SK-N-SH (cell line): ENCODE measurements at regions not wholly inside any gene's neighbourhood (a gene's known extent, or its start where the extent isn't known, plus 50 kb on each side); places are given as distances from the start of the nearest gene placed in this dataset.

Source experiments
- CTCF ChIA-PET: fragments of 300-600, 350-600 bp; formaldehyde crosslinking; extraction: SDS; loops from one replicate; lab custom pipeline; 2021; lab: Yijun Ruan, JAX
- POLR2A ChIA-PET: fragments of 350-600 bp; sonication (Branson Sonifier 250); formaldehyde crosslinking; extraction: SDS; loops from one replicate; lab custom pipeline; 2020; ENCODE audit warnings: antibody characterized with exemption, inconsistent platforms; lab: Yijun Ruan, JAX
- DNase-seq: peaks from one replicate; pipeline ENCODE4 v3.0.0; 2012
- H2AFZ ChIP-seq: fragments of 200-600 bp; sonication (generic); 2 replicates; pipeline ENCODE4 v1.8.1; 2016; ENCODE audit warnings: antibody characterized with exemption, mild to moderate bottlenecking, low read depth
- H3F3A ChIP-seq: fragments of 200-600 bp; sonication (generic); replicated peaks from 2 replicates; pipeline ENCODE3; 2016; ENCODE audit warnings: antibody characterized with exemption, mild to moderate bottlenecking; ENCODE audit not compliant: insufficient read depth
- H3K27ac ChIP-seq, 2 experiments: fragments of 200-500 bp in 1 of 2; fragments of 200-600 bp in 1 of 2; sonication (Bioruptor generic) in 1 of 2; sonication (generic), shearing (Covaris generic) in 1 of 2; 2 replicates each; pipeline versions ENCODE4 v1.5.1 to v1.6.1; 2014 to 2016; ENCODE audit warnings: low read depth in 2 of 2, inconsistent platforms in 1 of 2, low read length in 1 of 2, mild to moderate bottlenecking in 1 of 2, mixed read lengths in 1 of 2
- H3K27me3 ChIP-seq: fragments of 200-600 bp; sonication (generic), shearing (Covaris generic); 2 replicates; pipeline ENCODE4 v1.6.1; 2016; ENCODE audit warnings: mixed run types; ENCODE audit not compliant: insufficient read depth
- H3K36me3 ChIP-seq, 2 experiments: fragments of 200-500 bp in 1 of 2; fragments of 200-600 bp in 1 of 2; sonication (Bioruptor generic) in 1 of 2; sonication (generic) in 1 of 2; replicated peaks in 1 of 2; 2 replicates each; pipeline versions ENCODE3 to v1.5.1; 2014 to 2016; ENCODE audit warnings: low read length in 1 of 2, mild to moderate bottlenecking in 1 of 2; ENCODE audit not compliant: insufficient read depth in 2 of 2, control insufficient read depth in 1 of 2
- H3K4me1 ChIP-seq, 2 experiments: fragments of 200-500 bp in 1 of 2; fragments of 200-600 bp in 1 of 2; sonication (Bioruptor generic) in 1 of 2; sonication (generic), shearing (Covaris generic) in 1 of 2; 2 replicates each; pipeline versions ENCODE4 v1.5.1 to v1.6.1; 2014 to 2016; ENCODE audit warnings: low read depth in 1 of 2, low read length in 1 of 2, mixed run types in 1 of 2; ENCODE audit not compliant: insufficient read depth in 2 of 2, control insufficient read depth in 1 of 2
- H3K4me2 ChIP-seq: fragments of 200-600 bp; sonication (generic), shearing (Covaris generic); 2 replicates; pipeline ENCODE4 v1.6.1; 2017; ENCODE audit warnings: mixed run types
- H3K4me3 ChIP-seq, 2 experiments: fragments of 200-500 bp in 1 of 2; fragments of 200-600 bp in 1 of 2; sonication (Bioruptor generic) in 1 of 2; sonication (generic), shearing (Covaris generic) in 1 of 2; 2 replicates each; pipeline versions ENCODE4 v1.5.1 to v1.8.1; 2014 to 2016; ENCODE audit warnings: low read depth in 2 of 2, inconsistent platforms in 1 of 2, low read length in 1 of 2, mild to moderate bottlenecking in 1 of 2, mixed read lengths in 1 of 2, moderate library complexity in 1 of 2
- H3K79me2 ChIP-seq: fragments of 200-600 bp; sonication (generic); 2 replicates; pipeline ENCODE4 v1.8.1; 2017; ENCODE audit warnings: mild to moderate bottlenecking; ENCODE audit not compliant: insufficient read depth
- H3K9ac ChIP-seq: fragments of 200-600 bp; sonication (generic); 2 replicates; pipeline ENCODE4 v1.6.1; 2017; ENCODE audit warnings: mixed run types
- H3K9me2 ChIP-seq: fragments of 200-600 bp; sonication (generic); 2 replicates; pipeline ENCODE4 v1.6.1; 2017; ENCODE audit warnings: mixed run types
- H3K9me3 ChIP-seq: fragments of 200-600 bp; sonication (generic); 2 replicates; pipeline ENCODE4 v1.6.1; 2017; ENCODE audit warnings: mixed run types, mild to moderate bottlenecking, moderate library complexity
- H4K20me1 ChIP-seq: fragments of 200-600 bp; sonication (generic); 2 replicates; pipeline ENCODE4 v1.6.1; 2017; ENCODE audit warnings: mild to moderate bottlenecking, mixed run types; ENCODE audit not compliant: insufficient read depth
- ELF1 ChIP-seq: IDR thresholded peaks from 2 replicates; pipeline ENCODE4 v1.4.0; 2012
- EP300 ChIP-seq, 2 experiments: IDR thresholded peaks; 2 replicates each; pipeline versions ENCODE4 v1.4.0 to v1.6.1; 2012; ENCODE audit warnings: borderline replicate concordance in 1 of 2, low read depth in 1 of 2, low read length in 1 of 2
- FOSL2 ChIP-seq: IDR thresholded peaks from 2 replicates; pipeline ENCODE4 v1.4.0; 2012; ENCODE audit warnings: low read depth, mild to moderate bottlenecking, moderate library complexity, borderline replicate concordance
- GABPA ChIP-seq: IDR thresholded peaks from 2 replicates; pipeline ENCODE4 v1.4.0; 2012; ENCODE audit warnings: low read depth, mild to moderate bottlenecking
- JUND ChIP-seq: IDR thresholded peaks from 2 replicates; pipeline ENCODE4 v1.4.0; 2012
- MAX ChIP-seq: IDR thresholded peaks from 2 replicates; pipeline ENCODE4 v1.4.0; 2012; ENCODE audit warnings: low read depth
- MEF2A ChIP-seq: IDR thresholded peaks from 2 replicates; pipeline ENCODE4 v1.4.0; 2012; ENCODE audit warnings: low read depth, borderline replicate concordance
- MXI1 ChIP-seq: IDR thresholded peaks from 2 replicates; pipeline ENCODE4 v1.6.1; 2012; ENCODE audit warnings: mild to moderate bottlenecking, low read depth, low read length, improper control_type of control experiment
- NRF1 ChIP-seq: IDR thresholded peaks from 2 replicates; pipeline ENCODE4 v1.6.1; 2012; ENCODE audit warnings: low read depth, mild to moderate bottlenecking, low read length
- POLR2AphosphoS5 ChIP-seq: IDR thresholded peaks from 2 replicates; pipeline ENCODE4 v1.6.1; 2012; ENCODE audit warnings: low read depth, low read length
- REST ChIP-seq: IDR thresholded peaks from 2 replicates; pipeline ENCODE4 v1.6.1; 2012; ENCODE audit warnings: mild to moderate bottlenecking, low read depth, low read length, moderate library complexity
- RFX5 ChIP-seq: IDR thresholded peaks from 2 replicates; pipeline ENCODE4 v1.6.1; 2012; ENCODE audit warnings: mild to moderate bottlenecking, improper control_type of control experiment, low read length
- SIN3A ChIP-seq: IDR thresholded peaks from 2 replicates; pipeline ENCODE4 v1.6.1; 2012; ENCODE audit warnings: low read depth, mild to moderate bottlenecking, low read length, moderate library complexity, borderline replicate concordance
- TAF1 ChIP-seq: IDR thresholded peaks from 2 replicates; pipeline ENCODE4 v1.6.1; 2012; ENCODE audit warnings: low read depth, mild to moderate bottlenecking, low read length, moderate library complexity, borderline replicate concordance
- YY1 ChIP-seq: IDR thresholded peaks from 2 replicates; pipeline ENCODE4 v1.4.0; 2012; ENCODE audit warnings: low read depth, mild to moderate bottlenecking
- ZBTB33 ChIP-seq: IDR thresholded peaks from 2 replicates; pipeline ENCODE4 v1.4.0; 2012; ENCODE audit warnings: low read depth, borderline replicate concordance
- WGBS: methylation state at CpG from one replicate; pipeline ENCODE4 v1.1.6; 2017; ENCODE audit warnings: low lambda C conversion rate; 5-methylcytosine and 5-hydroxymethylcytosine counted together

- no peak for DNase-seq
- Histone ChIP-seq H3K9ac (no peak overlapping the region), H3K36me3 (no peaks in the 10 kb centered on the region), H3F3A (no peaks in the 10 kb centered on the region), H4K20me1 (no peaks in the 10 kb centered on the region), H3K79me2 (no peaks in the 10 kb centered on the region), H3K9me3 (no peaks in the 10 kb centered on the region), H3K4me1 (no peaks in the 10 kb centered on the region), H3K4me2 (no peak overlapping the region), H3K27me3 (no peaks in the 10 kb centered on the region), H3K27ac (no peak overlapping the region), H2AFZ (no peak overlapping the region), H3K4me3 (no peak overlapping the region), H3K9me2 (no peaks in the 10 kb centered on the region)
- ChIA-PET POLR2A (no interaction called here), CTCF (no interaction called here)
- 81% methylated on average over 11 of the region's 11 CpGs for WGBS
- no peak for TF ChIP-seq NRF1
- TF ChIP-seq GABPA, result no peak
- TF ChIP-seq MAX, result no peak
- TF ChIP-seq MEF2A, result no peak
Observed at GRCh38 chr9:31255211-31255610, 1129.2 kb upstream of the ACO1 start.

- H3K9ac ChIP-seq, result no peak overlapping the region
- H3K27me3 ChIP-seq, result no peaks in the 10 kb centered on the region
- no peaks in the 10 kb centered on the region for H3K79me2 ChIP-seq
- H3K4me1 ChIP-seq, result no peaks in the 10 kb centered on the region
- no peaks in the 10 kb centered on the region for H3K9me3 ChIP-seq
- POLR2A ChIA-PET, result no interaction called here
- H3K9me2 ChIP-seq, result no peaks in the 10 kb centered on the region
- H4K20me1 ChIP-seq, result no peaks in the 10 kb centered on the region
- H3K4me2 ChIP-seq, result no peak overlapping the region
- H3F3A ChIP-seq, result no peaks in the 10 kb centered on the region
- TF ChIP-seq EP300 (IDR thresholded peaks at IDR 0.05; ENCODE audit: borderline replicate concordance in 1 of 2, low read depth in 1 of 2, low read length in 1 of 2) (no peak), POLR2AphosphoS5 (no peak), REST (no peak), FOSL2 (no peak), MAX (no peak), MEF2A (no peak), JUND (no peak), ZBTB33 (no peak), SIN3A (no peak), YY1 (no peak), RFX5 (no peak), TAF1 (no peak), MXI1 (no peak), ELF1 (no peak)
- TF ChIP-seq, all 33 proteins: peak for 0
- H2AFZ ChIP-seq, result no peak overlapping the region
- WGBS, result 31% methylated on average over 2 of the region's 2 CpGs
- no peak overlapping the region for H3K4me3 ChIP-seq
- no peaks in the 10 kb centered on the region for H3K36me3 ChIP-seq
- no peak overlapping the region for H3K27ac ChIP-seq
- DNase-seq, result no peak
- CTCF ChIA-PET, result interaction anchor here (0.6 kb wide), 1 partner anchor 32 kb away, joined by 3 read pairs; no protein-coding TSS in a partner anchor
Observed at GRCh38 chr9:31259824-31260223, 1124.6 kb upstream of the ACO1 start.
